GM12878 (cell line): ENCODE measurements at regions not wholly inside any gene's neighbourhood (a gene's known extent, or its start where the extent isn't known, plus 50 kb on each side); places are given as distances from the start of the nearest gene placed in this dataset.

ENCODE experiments used
- ATAC-seq: fragments of 200-7000 bp; cut with Tn5 transposase; 3 replicates; pipeline ENCODE4 v1.9.1; 2020; ENCODE audit warnings: mild to moderate bottlenecking, moderate library complexity
- BruUV-seq: library from RNA; stranded (reverse); fragments of 400-500 nt; replicated peaks from 2 replicates; lab custom pipeline; 2021; lab: Mats Ljungman, UMichigan
- CTCF ChIA-PET: fragments of 300-600 bp; sonication (Branson Sonifier 250); formaldehyde crosslinking; extraction: SDS; loops from one replicate; lab custom pipeline; 2021; ENCODE audit warnings: inconsistent platforms; lab: Yijun Ruan, JAX
- POLR2A ChIA-PET: fragments of 350-600 bp; formaldehyde crosslinking; extraction: SDS; loops from one replicate; lab custom pipeline; 2021; ENCODE audit warnings: inconsistent platforms; lab: Charles Lee
- RAD21 ChIA-PET: fragments of 300-600 bp; sonication (Branson Sonifier 250); formaldehyde crosslinking; loops from one replicate; lab custom pipeline; 2023; ENCODE audit warnings: antibody characterized with exemption; ENCODE audit not compliant: unreplicated experiment; lab: Charles Lee
- SMC1A ChIA-PET: fragments of 300-600 bp; sonication (Branson Sonifier 250); formaldehyde crosslinking; loops from one replicate; lab custom pipeline; 2023; ENCODE audit not compliant: unreplicated experiment, uncharacterized antibody; lab: Charles Lee
- DNase-seq: peaks from one replicate; pipeline ENCODE4 v3.0.0-alpha.2; 2011; ENCODE audit warnings: low read depth, low spot score
- FAIRE-seq: peaks from 3 replicates; lab custom pipeline; 2011; peaks lifted over from hg19 to GRCh38; lab: Jason Lieb, UNC
- H2AFZ ChIP-seq: 2 replicates; pipeline ENCODE4 v1.6.0; 2011; ENCODE audit warnings: low read depth, low read length, control low read depth; ENCODE audit not compliant: control insufficient read depth
- H3K27ac ChIP-seq: 2 replicates; pipeline ENCODE4 v1.5.1; 2011; ENCODE audit warnings: control low read depth; ENCODE audit not compliant: control insufficient read depth, insufficient read depth
- H3K27me3 ChIP-seq, 2 experiments: replicated peaks in 1 of 2; 2 replicates each; pipeline versions ENCODE4 v1.6.0 to v1.6.1; 2011; ENCODE audit warnings: low read length in 1 of 2; ENCODE audit not compliant: control insufficient read depth in 2 of 2, insufficient read depth in 2 of 2
- H3K36me3 ChIP-seq, 2 experiments: 2 replicates each; pipeline ENCODE4 v1.5.1; 2011; ENCODE audit warnings: low read length in 1 of 2; ENCODE audit not compliant: control insufficient read depth in 2 of 2, insufficient read depth in 2 of 2
- H3K4me1 ChIP-seq: 2 replicates; pipeline ENCODE4 v1.6.1; 2011; ENCODE audit warnings: mild to moderate bottlenecking, low read length, moderate library complexity, mixed read lengths; ENCODE audit not compliant: control insufficient read depth, insufficient read depth
- H3K4me2 ChIP-seq: 2 replicates; pipeline ENCODE4 v1.6.0; 2011; ENCODE audit warnings: control low read depth; ENCODE audit not compliant: control insufficient read depth, insufficient read depth
- H3K4me3 ChIP-seq: fragments of 200-600 bp; sonication (generic); 2 replicates; pipeline ENCODE4 v1.5.1; 2016
- H3K79me2 ChIP-seq: 2 replicates; pipeline ENCODE4 v1.6.0; 2011; ENCODE audit warnings: low read length; ENCODE audit not compliant: control insufficient read depth, insufficient read depth
- H3K9ac ChIP-seq: 2 replicates; pipeline ENCODE4 v1.8.0; 2011; ENCODE audit warnings: low read length, control low read depth, mixed read lengths; ENCODE audit not compliant: control insufficient read depth, insufficient read depth
- H3K9me3 ChIP-seq: replicated peaks from 3 replicates; pipeline ENCODE4 v1.5.1; 2011; ENCODE audit warnings: mild to moderate bottlenecking, low read length; ENCODE audit not compliant: control insufficient read depth, insufficient read depth
- H4K20me1 ChIP-seq: 2 replicates; pipeline ENCODE4 v1.6.0; 2011; ENCODE audit not compliant: control insufficient read depth, insufficient read depth
- ATF2 ChIP-seq: IDR thresholded peaks from 2 replicates; pipeline ENCODE4 v1.6.1; 2012; ENCODE audit warnings: low read length, inconsistent platforms
- BCLAF1 ChIP-seq: fragments of 450-650 bp; IDR thresholded peaks from 2 replicates; pipeline ENCODE4 v1.6.1; 2017; ENCODE audit warnings: antibody characterized with exemption, mild to moderate bottlenecking, moderate library complexity
- CEBPZ ChIP-seq: fragments of 150-350 bp; IDR thresholded peaks from 2 replicates; pipeline ENCODE4 v1.6.1; 2016; ENCODE audit warnings: low read depth, low read length
- CREB1 ChIP-seq: IDR thresholded peaks from 2 replicates; pipeline ENCODE4 v1.6.1; 2012; ENCODE audit warnings: low read depth, mild to moderate bottlenecking, inconsistent platforms
- E4F1 ChIP-seq: fragments of 450-650 bp; IDR thresholded peaks from 2 replicates; pipeline ENCODE4 v1.6.1; 2018; ENCODE audit warnings: borderline replicate concordance, mild to moderate bottlenecking; ENCODE audit not compliant: partially characterized antibody
- EGR1 ChIP-seq, 2 experiments: IDR thresholded peaks; 1 replicate in 1 of 2; 2 replicates in 1 of 2; pipeline ENCODE4 v1.6.1; 2011 to 2012; ENCODE audit warnings: low read depth in 2 of 2, low read length in 2 of 2, borderline replicate concordance in 1 of 2, mild to moderate bottlenecking in 1 of 2, moderate library complexity in 1 of 2
- ETV6 ChIP-seq, 2 experiments: fragments of 450-650 bp in 1 of 2; IDR thresholded peaks in 1 of 2; conservative IDR thresholded peaks in 1 of 2; 2 replicates each; pipeline ENCODE4 v1.6.1; 2014; ENCODE audit warnings: antibody characterized with exemption in 1 of 2, borderline replicate concordance in 1 of 2, low read depth in 1 of 2, mild to moderate bottlenecking in 1 of 2, moderate library complexity in 1 of 2
- HDAC2 ChIP-seq: fragments of 200-600 bp; sonication (generic); IDR thresholded peaks from 2 replicates; pipeline ENCODE4 v1.6.1; 2017
- HDGF ChIP-seq: fragments of 450-650 bp; IDR thresholded peaks from 2 replicates; pipeline ENCODE4 v1.6.1; 2016; ENCODE audit warnings: antibody characterized with exemption
- MAX ChIP-seq: IDR thresholded peaks from 2 replicates; pipeline ENCODE4 v1.6.1; 2012; ENCODE audit warnings: low read depth, low read length, improper control_type of control experiment
- MTA3 ChIP-seq: IDR thresholded peaks from 2 replicates; pipeline ENCODE4 v1.6.1; 2012; ENCODE audit warnings: low read length, inconsistent platforms, borderline replicate concordance
- PAX8 ChIP-seq: fragments of 450-650 bp; IDR thresholded peaks from 2 replicates; pipeline ENCODE4 v1.6.1; 2017; ENCODE audit warnings: mild to moderate bottlenecking, moderate library complexity
- USF2 ChIP-seq: IDR thresholded peaks from 2 replicates; pipeline ENCODE4 v1.6.1; 2011; ENCODE audit warnings: low read depth, low read length, improper control_type of control experiment, borderline replicate concordance
- WGBS: methylation state at CpG from one replicate; pipeline ENCODE4 v1.1.6; 2016; ENCODE audit warnings: low lambda C conversion rate; ENCODE audit not compliant: insufficient replicate concordance, insufficient coverage; ENCODE audit errors: missing lambda C conversion rate; 5-methylcytosine and 5-hydroxymethylcytosine counted together
- in situ Hi-C: fragments of 300-500 bp; cut with MboI; formaldehyde crosslinking; loops from 9 replicates; pipeline ENCODE4 v1.14.3; 2018; ENCODE audit warnings: mixed read lengths
- intact Hi-C: fragments of 100-400 bp; cut with micrococcal nuclease; formaldehyde crosslinking; loops from one replicate; pipeline ENCODE4 v1.14.2; 2022; ENCODE audit not compliant: unreplicated experiment

- no TSS peak for BruUV-seq
- POLR2A ChIA-PET = no interaction called here
- whole genome bisulfite sequencing = 76% methylated on average over 6 of the region's 6 CpGs
- TF ChIP-seq EGR1 (IDR thresholded peaks at IDR 0.05; ENCODE audit: borderline replicate concordance in 1 of 2, low read depth in 2 of 2, low read length in 2 of 2) (no peak), CEBPZ (no peak), PAX8 (no peak), MAX (no peak), MTA3 (no peak), HDAC2 (no peak), HDGF (no peak), ETV6 (conservative IDR thresholded peaks at IDR 0.05 in 1 of 2, IDR thresholded peaks at IDR 0.05 in 1 of 2; ENCODE audit: borderline replicate concordance in 1 of 2, low read depth in 1 of 2) (no peak), BCLAF1 (no peak), USF2 (no peak), CREB1 (no peak), E4F1 (no peak), ATF2 (no peak)
Observed at GRCh38 chr7:17552373-17552772, 253.9 kb downstream of the AHR start.

More at GRCh38 chr7:17552373-17552772, 253.9 kb downstream of the AHR start:
- H3K4me3 ChIP-seq = no peak overlapping the region
- no peaks in the 10 kb centered on the region; a peak in 1 of 4 replicates for H3K27me3 ChIP-seq
- ChIA-PET SMC1A (no interaction called here), CTCF (no interaction called here), RAD21 (no interaction called here)
- H3K79me2 ChIP-seq = no peaks in the 10 kb centered on the region
- H3K4me1 ChIP-seq = no peaks in the 10 kb centered on the region
- DNase-seq (no peak), FAIRE-seq (no peak), ATAC-seq (no peak)
- intact Hi-C loops = no loop called here
- no peaks in the 10 kb centered on the region for H4K20me1 ChIP-seq
- H2AFZ ChIP-seq = no peak overlapping the region
- no peak overlapping the region for H3K27ac ChIP-seq
- H3K9ac ChIP-seq = no peak overlapping the region
- no peak overlapping the region for H3K4me2 ChIP-seq
- H3K9me3 ChIP-seq = no peaks in the 10 kb centered on the region
- in situ Hi-C loops = no loop called here
- no peaks in the 10 kb centered on the region for H3K36me3 ChIP-seq
